Esophagus muscularis mucosa (tissue), 3 donors: ENCODE measurements at regions not wholly inside any gene's neighbourhood (a gene's known extent, or its start where the extent isn't known, plus 50 kb on each side); places are given as distances from the start of the nearest gene placed in this dataset.

Source experiments
- POLR2AphosphoS5 ChIP-seq, 2 donors: sonication (generic); formaldehyde crosslinking; IDR thresholded peaks; one replicate each; pipeline ENCODE4 v1.6.1; 2017; ENCODE audit warnings: antibody characterized with exemption in 2 of 2
- TF ChIP-seq, protein P1 (sequence below), 3 experiments: fragments of 200-600 bp in 2 of 3; fragments of 450-650 bp in 1 of 3; sonication (generic) in 2 of 3; IDR thresholded peaks; one replicate each; pipeline ENCODE4 v1.5.1; 2017 to 2019; ENCODE audit warnings: antibody characterized with exemption in 3 of 3, mild to moderate bottlenecking in 2 of 3, moderate library complexity in 1 of 3

DNA sequence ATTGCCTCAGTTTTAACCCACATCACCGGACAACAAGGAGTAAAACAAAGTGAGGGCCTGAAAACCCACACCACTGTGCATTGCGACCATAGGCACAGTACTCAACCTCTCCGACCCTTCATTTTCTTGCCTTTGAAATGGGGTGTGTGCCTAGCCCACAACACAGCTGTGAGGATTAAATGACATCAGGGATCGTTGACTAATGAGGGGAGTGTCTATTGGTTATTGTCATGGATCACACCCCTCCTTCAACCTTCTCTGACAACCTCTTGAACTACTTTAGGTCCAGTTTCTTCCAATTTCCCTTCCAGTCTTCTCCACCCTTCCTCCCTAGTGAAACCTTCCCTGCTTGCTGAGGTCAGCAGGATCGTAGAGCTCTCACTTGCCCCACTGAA is 89.5 kb downstream of the HES1 start:
- TF ChIP-seq, protein P1, sequence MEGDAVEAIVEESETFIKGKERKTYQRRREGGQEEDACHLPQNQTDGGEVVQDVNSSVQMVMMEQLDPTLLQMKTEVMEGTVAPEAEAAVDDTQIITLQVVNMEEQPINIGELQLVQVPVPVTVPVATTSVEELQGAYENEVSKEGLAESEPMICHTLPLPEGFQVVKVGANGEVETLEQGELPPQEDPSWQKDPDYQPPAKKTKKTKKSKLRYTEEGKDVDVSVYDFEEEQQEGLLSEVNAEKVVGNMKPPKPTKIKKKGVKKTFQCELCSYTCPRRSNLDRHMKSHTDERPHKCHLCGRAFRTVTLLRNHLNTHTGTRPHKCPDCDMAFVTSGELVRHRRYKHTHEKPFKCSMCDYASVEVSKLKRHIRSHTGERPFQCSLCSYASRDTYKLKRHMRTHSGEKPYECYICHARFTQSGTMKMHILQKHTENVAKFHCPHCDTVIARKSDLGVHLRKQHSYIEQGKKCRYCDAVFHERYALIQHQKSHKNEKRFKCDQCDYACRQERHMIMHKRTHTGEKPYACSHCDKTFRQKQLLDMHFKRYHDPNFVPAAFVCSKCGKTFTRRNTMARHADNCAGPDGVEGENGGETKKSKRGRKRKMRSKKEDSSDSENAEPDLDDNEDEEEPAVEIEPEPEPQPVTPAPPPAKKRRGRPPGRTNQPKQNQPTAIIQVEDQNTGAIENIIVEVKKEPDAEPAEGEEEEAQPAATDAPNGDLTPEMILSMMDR (IDR thresholded peaks at IDR 0.05) = no peak
- TF ChIP-seq POLR2AphosphoS5 (IDR thresholded peaks at IDR 0.05) = no peak
